ENCODE measurements at regions not wholly inside any gene's neighbourhood (a gene's known extent, or its start where the extent isn't known, plus 50 kb on each side); places are given as distances from the start of the nearest gene placed in this dataset.

DNA sequence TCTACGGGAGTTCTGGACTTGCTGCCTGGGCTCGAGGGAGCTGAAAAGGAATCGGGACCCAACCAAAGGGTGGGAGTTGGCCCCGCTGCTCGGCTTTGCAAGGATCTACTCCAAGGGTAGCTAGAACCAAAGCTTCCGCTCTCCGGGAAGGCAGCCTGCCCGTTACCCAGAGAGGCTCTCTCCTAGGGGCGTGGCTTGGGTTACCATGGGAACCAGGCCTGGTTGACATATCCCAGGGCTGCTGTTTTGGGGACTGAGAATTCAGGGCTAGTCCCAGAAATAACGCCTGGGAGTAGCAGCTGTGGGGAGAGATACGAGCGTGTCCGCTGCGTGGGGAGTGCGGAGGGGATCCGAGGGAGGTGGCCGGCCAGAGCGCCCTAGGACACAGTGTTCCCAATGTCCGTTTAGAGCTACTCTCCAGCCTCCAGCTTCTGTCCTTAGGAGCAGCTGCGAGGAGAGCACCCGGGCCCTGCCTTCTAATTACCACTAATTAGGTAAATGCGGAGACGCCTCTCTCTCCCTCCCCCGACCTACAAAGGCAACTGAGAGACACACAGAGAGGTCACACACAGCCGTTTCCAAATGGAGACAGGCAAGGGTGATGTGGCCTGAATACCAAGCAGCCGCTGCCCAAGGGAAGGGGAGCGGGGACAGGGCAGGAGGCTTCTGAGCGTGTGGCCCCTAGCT lies 141.6 kb upstream of the CADM1 start:
- no peak overlapping the region for H2AFZ ChIP-seq (ENCODE audit: low read depth)
- ChIA-PET POLR2A (no interaction called here), CTCF (no interaction called here)
- no peaks in the 10 kb centered on the region; the same call in 1 of the 2 replicates for H3K27me3 ChIP-seq (ENCODE audit: insufficient read depth)
- no peak overlapping the region for H3K4me2 ChIP-seq
- no peak overlapping the region for H3K27ac ChIP-seq (ENCODE audit: low read depth in 2 of 2, low read length in 1 of 2)
- H3K9me2 ChIP-seq = no peaks in the 10 kb centered on the region
- H3K79me2 ChIP-seq (ENCODE audit: insufficient read depth) = no peaks in the 10 kb centered on the region
- H3K36me3 ChIP-seq (replicated peaks in 1 of 2; ENCODE audit: control insufficient read depth in 1 of 2, insufficient read depth in 2 of 2, low read length in 1 of 2) = no peaks in the 10 kb centered on the region
- no peaks in the 10 kb centered on the region for H4K20me1 ChIP-seq (ENCODE audit: insufficient read depth)
- no peak overlapping the region for H3K9ac ChIP-seq
- no peak overlapping the region for H3K4me3 ChIP-seq (ENCODE audit: low read depth in 2 of 2, low read length in 1 of 2)
- WGBS (ENCODE audit: low lambda C conversion rate) = 83% methylated on average over 24 of the region's 28 CpGs
- peak; percentile 44 for DNase-seq
- H3F3A ChIP-seq (replicated peaks; ENCODE audit: insufficient read depth) = no peaks in the 10 kb centered on the region
- no peaks in the 10 kb centered on the region for H3K9me3 ChIP-seq
- peaks cover 0 to 25% of the 10 kb centered on the region in 2 experiments; a peak in 1 of 4 replicates for H3K4me1 ChIP-seq (ENCODE audit: control insufficient read depth in 1 of 2, insufficient read depth in 2 of 2, low read depth in 1 of 2, low read length in 1 of 2)
- no peak for TF ChIP-seq RCOR1 (IDR thresholded peaks at IDR 0.05; ENCODE audit: low read length)
- no peak for TF ChIP-seq POLR2AphosphoS5 (IDR thresholded peaks at IDR 0.05; ENCODE audit: low read depth, low read length)
- TF ChIP-seq, protein P1, sequence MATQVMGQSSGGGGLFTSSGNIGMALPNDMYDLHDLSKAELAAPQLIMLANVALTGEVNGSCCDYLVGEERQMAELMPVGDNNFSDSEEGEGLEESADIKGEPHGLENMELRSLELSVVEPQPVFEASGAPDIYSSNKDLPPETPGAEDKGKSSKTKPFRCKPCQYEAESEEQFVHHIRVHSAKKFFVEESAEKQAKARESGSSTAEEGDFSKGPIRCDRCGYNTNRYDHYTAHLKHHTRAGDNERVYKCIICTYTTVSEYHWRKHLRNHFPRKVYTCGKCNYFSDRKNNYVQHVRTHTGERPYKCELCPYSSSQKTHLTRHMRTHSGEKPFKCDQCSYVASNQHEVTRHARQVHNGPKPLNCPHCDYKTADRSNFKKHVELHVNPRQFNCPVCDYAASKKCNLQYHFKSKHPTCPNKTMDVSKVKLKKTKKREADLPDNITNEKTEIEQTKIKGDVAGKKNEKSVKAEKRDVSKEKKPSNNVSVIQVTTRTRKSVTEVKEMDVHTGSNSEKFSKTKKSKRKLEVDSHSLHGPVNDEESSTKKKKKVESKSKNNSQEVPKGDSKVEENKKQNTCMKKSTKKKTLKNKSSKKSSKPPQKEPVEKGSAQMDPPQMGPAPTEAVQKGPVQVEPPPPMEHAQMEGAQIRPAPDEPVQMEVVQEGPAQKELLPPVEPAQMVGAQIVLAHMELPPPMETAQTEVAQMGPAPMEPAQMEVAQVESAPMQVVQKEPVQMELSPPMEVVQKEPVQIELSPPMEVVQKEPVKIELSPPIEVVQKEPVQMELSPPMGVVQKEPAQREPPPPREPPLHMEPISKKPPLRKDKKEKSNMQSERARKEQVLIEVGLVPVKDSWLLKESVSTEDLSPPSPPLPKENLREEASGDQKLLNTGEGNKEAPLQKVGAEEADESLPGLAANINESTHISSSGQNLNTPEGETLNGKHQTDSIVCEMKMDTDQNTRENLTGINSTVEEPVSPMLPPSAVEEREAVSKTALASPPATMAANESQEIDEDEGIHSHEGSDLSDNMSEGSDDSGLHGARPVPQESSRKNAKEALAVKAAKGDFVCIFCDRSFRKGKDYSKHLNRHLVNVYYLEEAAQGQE (IDR thresholded peaks at IDR 0.05; ENCODE audit: low read depth, low read length) = no peak
- no peak for TF ChIP-seq USF1 (IDR thresholded peaks at IDR 0.05; ENCODE audit: borderline replicate concordance, low read depth)
- TF ChIP-seq TCF12 (IDR thresholded peaks at IDR 0.05) = no peak
- TF ChIP-seq RFX5 (IDR thresholded peaks at IDR 0.05; ENCODE audit: low read length) = no peak
- no peak for TF ChIP-seq TEAD4 (IDR thresholded peaks at IDR 0.05; ENCODE audit: borderline replicate concordance, insufficient read depth)
- TF ChIP-seq, protein P2, sequence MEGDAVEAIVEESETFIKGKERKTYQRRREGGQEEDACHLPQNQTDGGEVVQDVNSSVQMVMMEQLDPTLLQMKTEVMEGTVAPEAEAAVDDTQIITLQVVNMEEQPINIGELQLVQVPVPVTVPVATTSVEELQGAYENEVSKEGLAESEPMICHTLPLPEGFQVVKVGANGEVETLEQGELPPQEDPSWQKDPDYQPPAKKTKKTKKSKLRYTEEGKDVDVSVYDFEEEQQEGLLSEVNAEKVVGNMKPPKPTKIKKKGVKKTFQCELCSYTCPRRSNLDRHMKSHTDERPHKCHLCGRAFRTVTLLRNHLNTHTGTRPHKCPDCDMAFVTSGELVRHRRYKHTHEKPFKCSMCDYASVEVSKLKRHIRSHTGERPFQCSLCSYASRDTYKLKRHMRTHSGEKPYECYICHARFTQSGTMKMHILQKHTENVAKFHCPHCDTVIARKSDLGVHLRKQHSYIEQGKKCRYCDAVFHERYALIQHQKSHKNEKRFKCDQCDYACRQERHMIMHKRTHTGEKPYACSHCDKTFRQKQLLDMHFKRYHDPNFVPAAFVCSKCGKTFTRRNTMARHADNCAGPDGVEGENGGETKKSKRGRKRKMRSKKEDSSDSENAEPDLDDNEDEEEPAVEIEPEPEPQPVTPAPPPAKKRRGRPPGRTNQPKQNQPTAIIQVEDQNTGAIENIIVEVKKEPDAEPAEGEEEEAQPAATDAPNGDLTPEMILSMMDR (IDR thresholded peaks at IDR 0.05) = no peak
- TF ChIP-seq ZBTB33 (IDR thresholded peaks at IDR 0.05; ENCODE audit: borderline replicate concordance, low read depth) = no peak
- TF ChIP-seq SMC3 (IDR thresholded peaks at IDR 0.05; ENCODE audit: low read depth, low read length) = no peak
- no peak for TF ChIP-seq YY1 (IDR thresholded peaks at IDR 0.05; ENCODE audit: low read depth)
- no peak for TF ChIP-seq GATA2 (CRISPR knock-in tag; IDR thresholded peaks at IDR 0.05)
- TF ChIP-seq MEF2A (IDR thresholded peaks at IDR 0.05; ENCODE audit: borderline replicate concordance, low read depth) = no peak

All from SK-N-SH (cell line).